ENCODE measurements at regions not wholly inside any gene's neighbourhood (a gene's known extent, or its start where the extent isn't known, plus 50 kb on each side); places are given as distances from the start of the nearest gene placed in this dataset.
"Not testable (repeated sequence)": the region's sequence is repeated elsewhere in the genome, so short reads cannot be mapped to it uniquely, and the experiment has no call there.

DNA sequence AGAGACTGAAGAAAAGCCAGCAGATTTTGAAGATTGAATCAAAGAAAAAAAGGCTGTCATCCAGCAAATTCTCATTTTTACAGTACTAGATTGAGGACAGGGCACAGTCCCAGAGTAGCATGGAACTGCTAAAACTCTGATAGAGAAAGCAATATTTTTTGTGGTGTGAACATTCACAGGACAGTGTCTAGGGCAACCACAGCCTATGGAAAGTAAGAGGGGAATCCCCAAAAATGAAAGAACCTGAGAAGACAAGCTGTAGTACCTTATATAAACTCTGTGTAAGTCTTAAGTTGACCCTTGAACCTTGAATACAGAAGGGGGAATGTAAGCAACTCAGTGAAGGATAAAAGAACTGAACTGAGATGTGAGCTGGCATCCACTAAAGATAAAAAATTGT, 540.3 kb downstream of the HINT1 start:
- TF ChIP-seq, protein P1, sequence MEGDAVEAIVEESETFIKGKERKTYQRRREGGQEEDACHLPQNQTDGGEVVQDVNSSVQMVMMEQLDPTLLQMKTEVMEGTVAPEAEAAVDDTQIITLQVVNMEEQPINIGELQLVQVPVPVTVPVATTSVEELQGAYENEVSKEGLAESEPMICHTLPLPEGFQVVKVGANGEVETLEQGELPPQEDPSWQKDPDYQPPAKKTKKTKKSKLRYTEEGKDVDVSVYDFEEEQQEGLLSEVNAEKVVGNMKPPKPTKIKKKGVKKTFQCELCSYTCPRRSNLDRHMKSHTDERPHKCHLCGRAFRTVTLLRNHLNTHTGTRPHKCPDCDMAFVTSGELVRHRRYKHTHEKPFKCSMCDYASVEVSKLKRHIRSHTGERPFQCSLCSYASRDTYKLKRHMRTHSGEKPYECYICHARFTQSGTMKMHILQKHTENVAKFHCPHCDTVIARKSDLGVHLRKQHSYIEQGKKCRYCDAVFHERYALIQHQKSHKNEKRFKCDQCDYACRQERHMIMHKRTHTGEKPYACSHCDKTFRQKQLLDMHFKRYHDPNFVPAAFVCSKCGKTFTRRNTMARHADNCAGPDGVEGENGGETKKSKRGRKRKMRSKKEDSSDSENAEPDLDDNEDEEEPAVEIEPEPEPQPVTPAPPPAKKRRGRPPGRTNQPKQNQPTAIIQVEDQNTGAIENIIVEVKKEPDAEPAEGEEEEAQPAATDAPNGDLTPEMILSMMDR (IDR thresholded peaks at IDR 0.05; ENCODE audit: poor library complexity, severe bottlenecking), result no peak
- no peaks in the 10 kb centered on the region for H3K36me3 ChIP-seq (ENCODE audit: low read depth)
- H3K4me3 ChIP-seq (ENCODE audit: severe bottlenecking), result no peak overlapping the region
- H3K4me1 ChIP-seq (ENCODE audit: insufficient read depth, poor library complexity, severe bottlenecking), result no peaks in the 10 kb centered on the region
- ATAC-seq (ENCODE audit: low read depth) (no peak), DNase-seq (ENCODE audit: low spot score) (no peak)
- no peak overlapping the region for H3K27ac ChIP-seq (ENCODE audit: poor library complexity, severe bottlenecking)
- no peaks in the 10 kb centered on the region for H3K9me3 ChIP-seq (ENCODE audit: severe bottlenecking)
- no peaks in the 10 kb centered on the region for H3K27me3 ChIP-seq (ENCODE audit: insufficient read depth, poor library complexity, severe bottlenecking)

DNA sequence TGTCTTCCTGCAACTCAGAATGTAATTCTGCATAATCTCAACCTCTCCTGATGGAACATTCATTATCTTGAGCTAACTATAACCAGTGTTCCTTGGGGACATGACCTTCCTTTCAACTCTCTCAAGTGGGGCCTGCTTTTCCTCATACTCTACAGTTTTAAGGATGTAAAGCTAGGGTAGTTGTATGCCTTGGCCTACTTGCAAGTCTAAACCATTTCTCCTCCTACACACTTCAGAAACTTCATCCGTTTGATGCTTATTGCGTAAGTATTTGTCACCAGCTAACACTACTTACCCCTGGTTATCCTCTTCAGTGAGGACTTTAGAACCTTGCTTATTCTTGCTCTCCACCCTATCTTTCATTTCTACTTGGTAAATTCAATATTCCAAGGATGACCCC, 548.9 kb downstream of the HINT1 start:
- H3K4me1 ChIP-seq (ENCODE audit: insufficient read depth, poor library complexity, severe bottlenecking), result no peaks in the 10 kb centered on the region
- H3K27me3 ChIP-seq (ENCODE audit: insufficient read depth, poor library complexity, severe bottlenecking), result no peaks in the 10 kb centered on the region
- H3K9me3 ChIP-seq (ENCODE audit: severe bottlenecking), result no peaks in the 10 kb centered on the region
- TF ChIP-seq, protein P1 (IDR thresholded peaks at IDR 0.05; ENCODE audit: poor library complexity, severe bottlenecking), result no peak
- H3K27ac ChIP-seq (ENCODE audit: poor library complexity, severe bottlenecking), result no peak overlapping the region
- no peaks in the 10 kb centered on the region for H3K36me3 ChIP-seq (ENCODE audit: low read depth)
- DNase-seq (ENCODE audit: low spot score), result no peak
- no peak overlapping the region for H3K4me3 ChIP-seq (ENCODE audit: severe bottlenecking)
- no peak for ATAC-seq (ENCODE audit: low read depth)

DNA sequence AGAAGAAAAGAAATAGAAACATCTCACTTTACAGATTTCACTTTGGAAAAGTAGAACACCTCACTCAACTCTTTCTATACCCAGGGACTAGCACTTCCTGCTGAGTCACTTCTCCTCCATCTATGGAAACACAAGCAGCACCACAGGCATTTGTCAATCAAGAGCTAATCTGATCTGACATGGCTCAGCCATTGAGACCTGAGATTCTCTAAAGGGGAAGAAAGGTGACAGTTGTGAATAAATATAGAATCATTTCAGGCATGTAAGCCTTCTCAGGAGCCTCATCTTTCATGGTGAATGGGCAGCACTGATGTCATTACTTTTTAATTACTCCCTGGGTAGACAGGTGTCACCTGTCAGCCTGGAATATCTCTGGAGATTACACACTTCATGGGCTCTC, 559.8 kb downstream of the HINT1 start:
- no peaks in the 10 kb centered on the region for H3K36me3 ChIP-seq (ENCODE audit: low read depth)
- ATAC-seq (ENCODE audit: low read depth), result peak; percentile 64; the same call in 2 of the 3 replicates
- H3K4me3 ChIP-seq (ENCODE audit: severe bottlenecking), result no peak overlapping the region
- DNase-seq (ENCODE audit: low spot score), result no peak
- TF ChIP-seq, protein P1 (IDR thresholded peaks at IDR 0.05; ENCODE audit: poor library complexity, severe bottlenecking), result no peak
- H3K4me1 ChIP-seq (ENCODE audit: insufficient read depth, poor library complexity, severe bottlenecking), result no peaks in the 10 kb centered on the region
- H3K27ac ChIP-seq (ENCODE audit: poor library complexity, severe bottlenecking), result no peak overlapping the region
- H3K27me3 ChIP-seq (ENCODE audit: insufficient read depth, poor library complexity, severe bottlenecking), result no peaks in the 10 kb centered on the region
- H3K9me3 ChIP-seq (ENCODE audit: severe bottlenecking), result no peaks in the 10 kb centered on the region

DNA sequence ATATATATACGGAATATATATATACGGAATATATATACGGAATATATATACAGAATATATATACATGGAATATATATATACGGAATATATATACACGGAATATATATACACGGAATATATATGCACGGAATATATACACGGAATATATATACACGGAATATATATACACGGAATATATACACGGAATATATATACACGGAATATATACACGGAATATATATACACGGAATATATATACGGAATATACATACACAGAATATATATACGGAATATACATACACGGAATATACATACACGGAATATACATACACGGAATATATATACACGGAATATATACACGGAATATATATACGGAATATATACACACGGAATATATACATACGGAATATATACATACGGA, 568.4 kb downstream of the HINT1 start:
- DNase-seq (ENCODE audit: low spot score); H3K36me3 ChIP-seq (ENCODE audit: low read depth); H3K4me1 ChIP-seq (ENCODE audit: insufficient read depth, poor library complexity, severe bottlenecking); H3K27me3 ChIP-seq (ENCODE audit: insufficient read depth, poor library complexity, severe bottlenecking); H3K9me3 ChIP-seq (ENCODE audit: severe bottlenecking); H3K4me3 ChIP-seq (ENCODE audit: severe bottlenecking); ATAC-seq (ENCODE audit: low read depth); H3K27ac ChIP-seq (ENCODE audit: poor library complexity, severe bottlenecking): not testable (repeated sequence)

DNA sequence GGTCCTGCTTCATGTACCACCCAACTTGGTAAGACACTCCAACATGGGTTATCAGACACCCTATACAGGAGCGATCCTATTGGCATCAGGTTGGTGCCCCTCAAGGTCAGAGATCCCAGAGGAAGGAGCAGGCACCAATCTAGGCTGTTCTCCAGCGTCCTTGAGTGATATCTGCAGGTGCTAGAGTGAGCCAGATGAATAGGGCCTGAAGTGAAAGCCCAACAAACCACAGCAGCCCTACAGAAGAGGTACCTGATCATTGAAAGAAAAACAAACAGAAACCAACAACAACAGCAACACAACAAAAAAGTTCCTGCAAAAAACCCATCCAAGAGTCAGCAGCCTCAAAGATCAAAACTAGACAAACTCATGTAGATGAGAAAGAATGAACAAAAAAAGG, 584.8 kb downstream of the HINT1 start:
- Histone ChIP-seq H3K27me3 (ENCODE audit: insufficient read depth, poor library complexity, severe bottlenecking) (no peaks in the 10 kb centered on the region), H3K36me3 (ENCODE audit: low read depth) (no peaks in the 10 kb centered on the region), H3K4me1 (ENCODE audit: insufficient read depth, poor library complexity, severe bottlenecking) (no peaks in the 10 kb centered on the region), H3K27ac (ENCODE audit: poor library complexity, severe bottlenecking) (no peak overlapping the region), H3K4me3 (ENCODE audit: severe bottlenecking) (no peak overlapping the region), H3K9me3 (ENCODE audit: severe bottlenecking) (no peaks in the 10 kb centered on the region)
- DNase-seq (ENCODE audit: low spot score) (no peak), ATAC-seq (ENCODE audit: low read depth) (no peak)
- TF ChIP-seq, protein P1 (IDR thresholded peaks at IDR 0.05; ENCODE audit: poor library complexity, severe bottlenecking), result no peak
